Neural progenitor cell (in vitro differentiated cells): ENCODE measurements at regions not wholly inside any gene's neighbourhood (a gene's known extent, or its start where the extent isn't known, plus 50 kb on each side); places are given as distances from the start of the nearest gene placed in this dataset.

ENCODE experiments used
- CTCF ChIP-seq: fragments of 200-600 bp; sonication (generic); IDR thresholded peaks from 2 replicates; pipeline ENCODE4 v1.5.1; 2017; ENCODE audit warnings: antibody characterized with exemption, mild to moderate bottlenecking
- EZH2 ChIP-seq: fragments of 200-600 bp; sonication (generic); IDR thresholded peaks from 2 replicates; pipeline ENCODE4 v1.6.1; 2017; ENCODE audit warnings: antibody characterized with exemption, mild to moderate bottlenecking, moderate library complexity

DNA sequence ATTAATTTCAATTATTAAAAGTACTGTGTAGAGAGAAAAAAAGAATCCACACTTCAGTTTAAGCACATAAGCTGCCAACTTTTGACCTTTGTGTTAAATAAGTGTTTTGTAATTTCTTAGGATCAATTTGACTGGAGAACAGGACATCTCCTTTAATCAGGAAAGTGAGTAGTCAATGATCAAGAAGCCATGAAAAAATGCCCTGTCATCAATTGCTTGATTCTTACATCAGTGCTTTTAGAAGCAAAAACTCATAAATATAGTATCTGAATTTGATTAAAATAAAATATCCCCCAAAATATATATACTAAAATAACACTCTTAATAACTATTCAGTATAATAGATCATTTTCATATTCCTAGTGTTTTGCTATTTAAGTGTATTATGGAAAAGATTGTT, 409.0 kb downstream of the TAFA4 start:
- TF ChIP-seq EZH2 (no peak), CTCF (no peak)
